AG04449 (cell line): ENCODE measurements at regions not wholly inside any gene's neighbourhood (a gene's known extent, or its start where the extent isn't known, plus 50 kb on each side); places are given as distances from the start of the nearest gene placed in this dataset.

Source experiments
- CTCF ChIA-PET: fragments of 350-600 bp; formaldehyde crosslinking; extraction: SDS; loops from one replicate; lab custom pipeline; 2021; ENCODE audit warnings: antibody characterized with exemption; lab: Yijun Ruan, JAX
- POLR2A ChIA-PET: fragments of 400-600, 350-600 bp; formaldehyde crosslinking; extraction: SDS; loops from one replicate; lab custom pipeline; 2020; ENCODE audit warnings: antibody characterized with exemption, inconsistent platforms; lab: Yijun Ruan, JAX
- DNase-seq: peaks from one replicate; pipeline ENCODE4 v3.0.0-alpha.2; 2010; ENCODE audit warnings: low read depth, low spot score
- H3K4me3 ChIP-seq: 2 replicates; pipeline ENCODE4 v1.5.1; 2011; ENCODE audit warnings: low read depth, mild to moderate bottlenecking, control low read depth, low read length
- TF ChIP-seq, protein P1 (sequence below): IDR thresholded peaks from one replicate; pipeline ENCODE4 v1.5.1; 2011; ENCODE audit warnings: mild to moderate bottlenecking, moderate library complexity, low read length, control low read depth, inconsistent platforms; ENCODE audit not compliant: insufficient read depth; ENCODE audit errors: missing control alignments

DNA sequence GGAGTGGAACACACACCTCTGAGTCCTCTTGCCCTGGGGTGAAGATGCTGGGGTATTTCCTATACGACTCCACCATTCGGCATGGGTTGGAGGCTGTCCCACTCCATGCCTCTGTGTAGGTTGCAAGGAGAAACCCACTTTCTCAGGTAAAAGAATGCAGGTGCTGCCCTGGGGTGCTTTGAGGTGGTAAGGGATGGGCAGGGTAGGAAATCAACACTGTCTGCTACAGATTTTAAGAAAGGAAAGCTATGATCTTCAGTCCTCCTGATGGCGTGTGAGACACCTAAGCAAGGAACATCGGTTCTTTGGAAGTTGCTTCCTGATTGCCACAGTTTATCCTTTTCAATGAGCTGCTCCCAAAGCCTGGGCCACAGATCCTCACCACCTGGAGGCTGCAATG, 209.2 kb downstream of the NCK2 start:
- POLR2A ChIA-PET = no interaction called here
- TF ChIP-seq, protein P1, sequence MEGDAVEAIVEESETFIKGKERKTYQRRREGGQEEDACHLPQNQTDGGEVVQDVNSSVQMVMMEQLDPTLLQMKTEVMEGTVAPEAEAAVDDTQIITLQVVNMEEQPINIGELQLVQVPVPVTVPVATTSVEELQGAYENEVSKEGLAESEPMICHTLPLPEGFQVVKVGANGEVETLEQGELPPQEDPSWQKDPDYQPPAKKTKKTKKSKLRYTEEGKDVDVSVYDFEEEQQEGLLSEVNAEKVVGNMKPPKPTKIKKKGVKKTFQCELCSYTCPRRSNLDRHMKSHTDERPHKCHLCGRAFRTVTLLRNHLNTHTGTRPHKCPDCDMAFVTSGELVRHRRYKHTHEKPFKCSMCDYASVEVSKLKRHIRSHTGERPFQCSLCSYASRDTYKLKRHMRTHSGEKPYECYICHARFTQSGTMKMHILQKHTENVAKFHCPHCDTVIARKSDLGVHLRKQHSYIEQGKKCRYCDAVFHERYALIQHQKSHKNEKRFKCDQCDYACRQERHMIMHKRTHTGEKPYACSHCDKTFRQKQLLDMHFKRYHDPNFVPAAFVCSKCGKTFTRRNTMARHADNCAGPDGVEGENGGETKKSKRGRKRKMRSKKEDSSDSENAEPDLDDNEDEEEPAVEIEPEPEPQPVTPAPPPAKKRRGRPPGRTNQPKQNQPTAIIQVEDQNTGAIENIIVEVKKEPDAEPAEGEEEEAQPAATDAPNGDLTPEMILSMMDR = no peak
- CTCF ChIA-PET = no interaction called here
- DNase-seq = no peak
- H3K4me3 ChIP-seq = no peak overlapping the region

DNA sequence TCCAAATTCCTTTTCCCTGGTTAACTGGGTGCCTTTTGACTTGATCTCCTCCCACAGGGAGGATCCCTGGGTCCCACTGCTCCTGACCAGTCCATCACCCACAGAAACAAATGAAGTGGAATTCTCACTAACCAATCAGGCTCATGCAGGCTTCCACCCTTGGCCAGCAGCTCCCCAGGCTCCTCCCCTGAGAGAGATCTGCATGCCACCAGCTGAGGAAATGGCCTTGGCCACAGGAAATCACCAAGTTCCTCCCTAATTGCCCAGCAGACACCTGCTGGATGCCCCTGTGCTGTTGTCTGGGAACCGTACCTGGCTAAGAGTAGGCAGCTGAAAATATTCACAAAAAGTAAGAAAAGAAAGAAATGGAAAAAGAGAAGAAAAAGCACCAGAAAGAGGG, 207.4 kb downstream of the NCK2 start:
- POLR2A ChIA-PET = no interaction called here
- TF ChIP-seq, protein P1 = no peak
- CTCF ChIA-PET = no interaction called here
- H3K4me3 ChIP-seq = no peak overlapping the region
- DNase-seq = no peak

DNA sequence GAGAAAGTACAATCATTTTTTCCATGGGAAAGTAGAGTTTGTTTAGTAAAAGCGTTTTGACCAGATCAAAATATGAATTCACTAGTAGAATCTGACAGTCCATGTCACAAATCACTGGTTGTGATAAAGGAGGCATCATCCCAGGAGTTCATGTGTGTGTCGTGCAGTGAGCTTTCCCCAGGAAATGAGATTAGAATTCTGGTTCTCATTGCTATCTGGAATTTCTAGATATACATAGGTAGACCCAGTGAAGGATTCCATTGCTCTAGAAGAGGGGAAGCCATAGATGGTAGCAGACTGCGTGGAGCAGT, 206.6 kb downstream of the NCK2 start:
- no peak overlapping the region for H3K4me3 ChIP-seq
- no peak for DNase-seq
- ChIA-PET POLR2A (no interaction called here), CTCF (no interaction called here)
- TF ChIP-seq, protein P1 = no peak

DNA sequence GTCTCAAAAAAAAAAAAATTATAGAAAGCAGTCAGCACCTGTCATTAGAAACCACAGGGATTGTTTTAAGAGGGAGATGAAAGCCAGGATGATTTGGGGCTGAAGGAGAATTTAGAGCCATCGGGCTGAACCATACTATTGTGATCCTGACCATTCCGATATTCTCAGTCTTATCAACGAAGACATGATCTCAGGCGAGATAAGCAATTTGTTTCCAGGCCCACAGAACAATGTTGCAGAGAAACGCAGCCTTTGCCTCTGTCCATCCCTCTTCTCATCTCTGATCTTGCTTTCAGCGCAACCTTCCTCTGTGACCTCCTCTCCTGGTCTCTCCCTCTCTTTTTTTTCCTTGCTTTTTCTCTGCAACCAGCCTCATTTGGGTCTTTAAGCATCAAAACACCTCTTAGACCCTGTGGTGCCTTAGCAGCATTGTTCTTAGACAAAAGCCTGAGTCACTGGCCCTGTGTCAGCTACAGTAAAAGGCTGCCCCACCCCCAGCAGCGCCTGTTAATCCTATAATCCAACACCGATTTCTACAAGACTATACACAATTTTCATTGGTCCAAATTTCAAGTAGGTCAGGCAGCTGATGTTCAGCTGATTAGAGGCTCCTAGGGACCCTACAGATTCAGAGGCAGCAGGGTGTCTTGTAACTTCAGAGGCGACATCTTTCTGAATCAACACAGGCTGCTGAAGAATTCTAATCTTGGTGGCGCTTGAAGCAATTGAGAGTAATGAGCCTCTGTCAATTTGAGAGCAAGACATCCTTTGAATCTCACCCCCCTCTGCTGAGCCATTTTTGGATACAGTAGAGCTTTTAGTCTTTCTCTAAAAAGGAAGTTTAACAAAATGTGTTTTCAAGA, 206.0 kb downstream of the NCK2 start:
- CTCF ChIA-PET = no interaction called here
- POLR2A ChIA-PET = no interaction called here
- TF ChIP-seq, protein P1 = no peak
- H3K4me3 ChIP-seq = no peak overlapping the region
- DNase-seq = no peak

DNA sequence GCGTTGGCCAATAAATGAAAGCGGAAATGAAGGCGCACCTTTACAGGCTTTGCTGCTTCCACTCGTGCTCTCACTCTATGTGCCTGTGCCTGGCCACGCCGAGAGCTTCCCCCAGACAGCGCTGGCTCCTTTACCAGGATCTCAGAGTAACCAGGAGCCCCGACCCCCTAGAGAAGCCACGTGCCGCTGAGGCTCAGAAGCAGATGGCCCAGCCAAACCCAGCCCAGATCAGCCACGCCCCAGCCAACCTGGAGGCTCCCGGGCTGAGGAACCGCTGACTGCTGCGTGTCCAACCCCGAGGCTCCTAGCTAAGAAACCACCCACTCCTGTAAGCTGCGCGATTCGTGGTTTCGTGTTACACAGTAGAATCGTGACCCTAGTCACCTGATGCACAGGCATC, 199.3 kb downstream of the NCK2 start:
- TF ChIP-seq, protein P1 = no peak
- no peak overlapping the region for H3K4me3 ChIP-seq
- CTCF ChIA-PET = interaction anchor here (1.1 kb wide), 1 partner anchor 26 kb away, joined by 3 read pairs; no protein-coding TSS in a partner anchor
- no peak for DNase-seq
- POLR2A ChIA-PET = no interaction called here
